Heart left ventricle (tissue), 16 donors: ENCODE measurements at regions not wholly inside any gene's neighbourhood (a gene's known extent, or its start where the extent isn't known, plus 50 kb on each side); places are given as distances from the start of the nearest gene placed in this dataset.
"Not testable (repeated sequence)": the region's sequence is repeated elsewhere in the genome, so short reads cannot be mapped to it uniquely, and the experiment has no call there.

Source experiments
- ATAC-seq, 4 donors: fragments of 200-7000 bp; cut with Tn5 transposase; one replicate each; pipeline ENCODE4 v1.9.1; 2020 to 2022; ENCODE audit warnings: moderate library complexity in 4 of 4, mild to moderate bottlenecking in 3 of 4, moderate number of reproducible peaks in 1 of 4
- DNase-seq, 5 donors: peaks; one replicate each; pipeline ENCODE4 v3.0.0-alpha.2; 2020
- H3K27ac ChIP-seq, 12 donors: fragments of 200-600 bp; sonication (generic) in 4 of 12; one replicate each; pipeline versions ENCODE4 v1.5.0 to v1.8.0; 2016 to 2022; ENCODE audit warnings: mild to moderate bottlenecking in 2 of 12
- H3K27me3 ChIP-seq, 9 donors: fragments of 200-600 bp; sonication (generic) in 2 of 9; one replicate each; pipeline versions ENCODE4 v1.5.1 to v1.8.0; 2016 to 2022; ENCODE audit warnings: mild to moderate bottlenecking in 3 of 9
- H3K36me3 ChIP-seq, 9 donors: fragments of 200-600 bp; sonication (generic) in 2 of 9; one replicate each; pipeline versions ENCODE4 v1.5.0 to v1.8.0; 2018 to 2022; ENCODE audit warnings: mild to moderate bottlenecking in 2 of 9
- H3K4me1 ChIP-seq, 12 donors: fragments of 200-600 bp; sonication (generic) in 4 of 12; one replicate each; pipeline versions ENCODE4 v1.5.0 to v1.8.0; 2016 to 2022; ENCODE audit warnings: mild to moderate bottlenecking in 3 of 12
- H3K4me3 ChIP-seq, 12 donors: fragments of 200-600 bp; sonication (generic) in 4 of 12; one replicate each; pipeline versions ENCODE4 v1.5.0 to v1.8.0; 2017 to 2022; ENCODE audit warnings: mild to moderate bottlenecking in 9 of 12, moderate library complexity in 4 of 12
- H3K9me3 ChIP-seq, 12 donors: fragments of 200-600 bp; sonication (generic) in 4 of 12; one replicate each; pipeline versions ENCODE4 v1.5.0 to v1.8.0; 2016 to 2022; ENCODE audit warnings: mild to moderate bottlenecking in 1 of 12
- POLR2A ChIP-seq, 2 donors: fragments of 450-650 bp; IDR thresholded peaks; one replicate each; pipeline ENCODE4 v1.6.1; 2017; ENCODE audit warnings: antibody characterized with exemption in 2 of 2, mild to moderate bottlenecking in 2 of 2, moderate library complexity in 2 of 2
- WGBS, 4 donors: extraction: QIAGEN DNeasy Blood & Tissue Kit in 2 of 4; methylation state at CpG; one replicate each; pipeline versions ENCODE4 v1.1.5 to v1.1.7; 2013 to 2018; 5-methylcytosine and 5-hydroxymethylcytosine counted together
- intact Hi-C, 10 donors: fragments of 100-400 bp; cut with DNase I; formaldehyde crosslinking; loops; one replicate each; pipeline versions ENCODE4 v1.11.1 to v1.14.2; 2022
- TF ChIP-seq, protein P1 (sequence below), 12 donors: fragments of 200-600 bp; sonication (generic) in 4 of 12; IDR thresholded peaks; one replicate each; pipeline versions ENCODE4 v1.5.0 to v1.8.0; 2018 to 2022; ENCODE audit warnings: antibody characterized with exemption in 12 of 12, mild to moderate bottlenecking in 5 of 12
- donor health status: ischemic (EF 13 %, LVEDD 7.1; RV severe dilation, severe dysfunction).
- donor health status: healthy with polysubstance abuse.
- donor health status: DM: no; HTN: yes; CAD: no.
- donor health status: DM: no; HTN: no; CAD: no.
- donor health status: ischemic (EF 25% LVEDD 6.9; RV normal size, moderate dysfunction).
- donor health status: ischemic (EF 25% LVEDD 5.7; RV mildly dilated, moderate dysfunction).
- donor health status: healthy.
- donor health status: DM: yes; HTN: yes; CAD: no.
- donor health status: ischemic (EF 35%, LVEDD 5.7; RV mildly dilated, moderate dysfunction).
- donor health status: nonischemic (EF 11% LVEDD 7.7; RV severe dilation, severe dysfunction).
- donor health status: DM: yes; HTN: yes; CAD: no.
- donor health status: PGD.
- donor health status: ischemic (EF 29% LVEDD 5.4; RV normal size, mild dysfunction).
- donor health status: nonischemic (EF 23%, LVEDD 6.1; RV moderate dilation, normal function).

DNA sequence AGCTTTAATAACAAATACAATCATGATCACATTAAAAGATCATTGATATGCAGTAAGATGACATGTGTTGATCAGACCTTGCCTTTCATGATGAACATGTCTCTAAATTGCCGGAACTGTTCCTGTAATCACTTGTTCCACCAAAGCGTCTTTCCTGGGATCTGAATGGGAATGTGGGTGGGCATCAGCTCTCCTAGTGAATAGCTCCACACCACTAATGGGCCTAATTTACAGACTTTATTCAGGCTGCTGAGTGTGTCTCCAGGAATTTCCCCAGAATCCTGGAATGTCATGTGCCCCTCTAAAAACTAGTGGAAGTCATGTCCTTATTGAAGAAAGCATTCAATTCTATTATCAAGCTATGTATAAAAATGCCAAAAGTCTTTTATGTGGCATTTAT lies 765.1 kb upstream of the CTNND2 start:
- Histone ChIP-seq H3K27me3 (no peaks in the 10 kb centered on the region), H3K27ac (no peak overlapping the region), H3K9me3 (peaks cover 0 to 6% (median 0%) of the 10 kb centered on the region in 12 donors), H3K4me1 (no peaks in the 10 kb centered on the region), H3K4me3 (no peak overlapping the region), H3K36me3 (no peaks in the 10 kb centered on the region)
- DNase-seq = no peak
- no peak for ATAC-seq
- TF ChIP-seq, protein P1, sequence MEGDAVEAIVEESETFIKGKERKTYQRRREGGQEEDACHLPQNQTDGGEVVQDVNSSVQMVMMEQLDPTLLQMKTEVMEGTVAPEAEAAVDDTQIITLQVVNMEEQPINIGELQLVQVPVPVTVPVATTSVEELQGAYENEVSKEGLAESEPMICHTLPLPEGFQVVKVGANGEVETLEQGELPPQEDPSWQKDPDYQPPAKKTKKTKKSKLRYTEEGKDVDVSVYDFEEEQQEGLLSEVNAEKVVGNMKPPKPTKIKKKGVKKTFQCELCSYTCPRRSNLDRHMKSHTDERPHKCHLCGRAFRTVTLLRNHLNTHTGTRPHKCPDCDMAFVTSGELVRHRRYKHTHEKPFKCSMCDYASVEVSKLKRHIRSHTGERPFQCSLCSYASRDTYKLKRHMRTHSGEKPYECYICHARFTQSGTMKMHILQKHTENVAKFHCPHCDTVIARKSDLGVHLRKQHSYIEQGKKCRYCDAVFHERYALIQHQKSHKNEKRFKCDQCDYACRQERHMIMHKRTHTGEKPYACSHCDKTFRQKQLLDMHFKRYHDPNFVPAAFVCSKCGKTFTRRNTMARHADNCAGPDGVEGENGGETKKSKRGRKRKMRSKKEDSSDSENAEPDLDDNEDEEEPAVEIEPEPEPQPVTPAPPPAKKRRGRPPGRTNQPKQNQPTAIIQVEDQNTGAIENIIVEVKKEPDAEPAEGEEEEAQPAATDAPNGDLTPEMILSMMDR (IDR thresholded peaks at IDR 0.05) = no peak
- TF ChIP-seq POLR2A (IDR thresholded peaks at IDR 0.05) = no peak
- WGBS, 4 donors = 80 to 100% (median 91%) methylated on average over 2 of the region's 2 CpGs
- intact Hi-C loops = no loop called here

DNA sequence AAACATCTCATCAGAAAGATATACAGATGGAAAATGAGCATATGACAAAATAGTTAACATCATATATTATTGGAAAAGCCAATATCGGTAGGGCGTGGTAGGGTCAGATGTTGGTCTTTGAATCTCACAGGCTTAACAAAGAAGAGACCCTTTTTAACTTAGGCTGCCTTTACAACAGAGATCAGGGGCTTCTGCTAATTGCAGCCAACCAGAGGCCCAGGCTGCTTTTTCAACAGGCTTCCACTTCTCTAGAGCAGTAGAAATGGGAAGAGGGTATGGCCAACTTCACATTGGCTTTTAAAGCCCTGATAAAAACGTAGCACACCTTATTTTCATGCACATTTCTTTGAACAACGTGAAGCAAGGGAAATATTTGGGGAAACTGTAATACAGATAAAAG lies 764.3 kb upstream of the CTNND2 start:
- no peak overlapping the region for H3K4me3 ChIP-seq
- intact Hi-C loops = no loop called here
- no peak overlapping the region for H3K27ac ChIP-seq
- TF ChIP-seq POLR2A (IDR thresholded peaks at IDR 0.05) = no peak
- TF ChIP-seq, protein P1 (IDR thresholded peaks at IDR 0.05) = no peak
- ATAC-seq (no peak), DNase-seq (no peak)
- H3K9me3 ChIP-seq = peaks cover 0 to 5% (median 0%) of the 10 kb centered on the region in 12 donors
- H3K27me3 ChIP-seq = no peaks in the 10 kb centered on the region
- 64 to 74% (median 70%) methylated on average over 4 of the region's 4 CpGs for WGBS, 4 donors
- H3K4me1 ChIP-seq = no peaks in the 10 kb centered on the region
- H3K36me3 ChIP-seq = no peaks in the 10 kb centered on the region

DNA sequence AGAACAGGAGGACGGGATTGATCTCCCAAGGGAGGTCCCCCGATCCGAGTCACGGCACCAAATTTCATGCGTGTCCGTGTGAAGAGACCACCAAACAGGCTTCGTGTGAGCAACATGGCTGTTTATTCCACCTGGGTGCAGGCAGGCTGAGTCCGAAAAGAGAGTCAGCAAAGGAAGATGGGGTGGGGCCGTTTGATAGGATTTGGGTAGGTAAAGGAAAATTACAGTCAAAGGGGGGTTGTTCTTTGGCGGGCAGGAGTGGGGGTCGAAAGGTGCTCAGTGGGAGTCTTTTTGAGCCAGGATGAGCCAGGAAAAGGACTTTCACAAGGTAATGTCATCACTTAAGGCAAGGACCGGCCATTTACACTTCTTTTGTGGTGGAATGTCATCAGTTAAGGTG lies 763.6 kb upstream of the CTNND2 start:
- 80 to 86% (median 82%) methylated on average over 12 of the region's 12 CpGs for WGBS, 4 donors

DNA sequence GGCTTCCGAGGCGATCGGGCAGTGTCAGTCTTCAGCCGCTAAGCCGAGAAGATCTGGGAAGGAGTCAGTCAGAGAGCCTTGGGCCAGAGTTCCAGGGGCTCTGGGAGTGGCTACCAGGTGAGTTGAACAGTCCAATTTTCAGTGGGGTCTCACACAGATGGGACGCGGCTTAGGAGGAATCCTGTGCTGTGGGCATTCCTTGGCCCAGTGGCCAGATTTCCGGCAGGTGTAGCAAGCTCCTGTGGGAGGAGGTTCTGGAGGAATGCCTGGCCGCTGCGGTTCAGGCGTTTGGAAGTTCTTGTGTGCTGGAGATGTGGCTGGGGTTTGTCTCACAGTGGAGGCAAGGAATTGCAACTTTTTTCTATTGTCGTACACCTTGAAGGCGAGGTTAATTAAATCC lies 761.5 kb upstream of the CTNND2 start:
- H3K4me3 ChIP-seq, intact Hi-C loops, H3K4me1 ChIP-seq, H3K27ac ChIP-seq, ATAC-seq, DNase-seq, H3K27me3 ChIP-seq, H3K36me3 ChIP-seq: not testable (repeated sequence)
- 90 to 96% (median 93%) methylated on average over 8 to 13 of the region's 13 CpGs for WGBS, 4 donors
- peaks cover 0 to 13% (median 0%) of the 10 kb centered on the region in 12 donors for H3K9me3 ChIP-seq

More for the DNA sequence above, 763.6 kb upstream of the CTNND2 start:
- H3K36me3 ChIP-seq, H3K27me3 ChIP-seq, H3K4me1 ChIP-seq, ATAC-seq, H3K27ac ChIP-seq, H3K4me3 ChIP-seq, H3K9me3 ChIP-seq, DNase-seq, intact Hi-C loops: not testable (repeated sequence)

DNA sequence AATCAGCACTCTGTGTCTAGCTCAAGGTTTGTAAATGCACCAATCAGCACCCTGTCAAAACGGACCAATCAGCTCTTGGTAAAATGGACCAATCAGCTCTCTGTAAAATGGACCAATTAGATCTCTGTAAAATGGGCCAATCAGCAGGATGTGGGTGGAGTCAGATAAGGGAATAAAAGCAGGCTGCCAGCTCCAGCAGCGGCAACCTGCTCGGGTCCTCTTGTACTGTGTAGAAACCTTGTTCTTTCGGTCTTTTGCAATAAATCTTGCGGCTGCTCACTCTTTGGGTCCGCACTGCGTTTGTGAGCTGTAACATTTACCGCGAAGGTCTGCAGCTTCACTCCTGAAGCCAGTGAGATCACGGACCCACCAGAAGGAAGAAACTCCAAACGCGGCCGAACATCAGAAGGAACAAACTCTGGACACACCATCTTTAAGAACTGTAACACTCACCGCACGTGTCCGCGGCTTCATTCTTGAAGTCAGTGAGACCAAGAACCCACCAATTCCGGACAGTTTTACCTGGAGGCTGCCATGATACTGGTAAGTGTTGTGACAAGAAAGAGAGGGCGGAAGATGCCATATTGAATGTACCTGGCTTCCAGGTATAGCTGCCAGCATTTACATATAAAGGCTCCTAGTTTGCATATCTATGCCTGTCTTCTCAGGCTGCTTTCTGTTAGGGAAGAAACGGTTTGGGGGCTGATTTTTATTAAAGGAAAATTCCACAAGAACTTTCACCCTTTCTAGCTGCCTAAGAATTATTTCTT lies 758.5 kb upstream of the CTNND2 start:
- 81 to 90% (median 88%) methylated on average over 20 of the region's 20 CpGs for WGBS, 4 donors
- no peaks in the 10 kb centered on the region for H3K4me1 ChIP-seq

More for the DNA sequence above, 758.5 kb upstream of the CTNND2 start:
- H3K4me3 ChIP-seq = no peak overlapping the region
- no peak overlapping the region for H3K27ac ChIP-seq
- intact Hi-C loops = no loop called here
- no peaks in the 10 kb centered on the region for H3K36me3 ChIP-seq
- no peaks in the 10 kb centered on the region for H3K27me3 ChIP-seq
- TF ChIP-seq, protein P1 (IDR thresholded peaks at IDR 0.05) = no peak
- DNase-seq (no peak), ATAC-seq (no peak)
- peaks cover 0 to 20% (median 6%) of the 10 kb centered on the region in 12 donors for H3K9me3 ChIP-seq
